Mesenchymal stem cell (in vitro differentiated cells and primary cell): ENCODE measurements at regions not wholly inside any gene's neighbourhood (a gene's known extent, or its start where the extent isn't known, plus 50 kb on each side); places are given as distances from the start of the nearest gene placed in this dataset.

ENCODE experiments used
- DNase-seq: peaks from one replicate; pipeline ENCODE4 v3.0.0-alpha.2; 2013
- H2AFZ ChIP-seq: one replicate; pipeline ENCODE4 v1.6.1; 2013; ENCODE audit warnings: low read depth, mild to moderate bottlenecking, control low read depth, inconsistent platforms, low read length, moderate library complexity
- H2AK5ac ChIP-seq: 2 replicates; pipeline ENCODE4 v1.6.1; 2013; ENCODE audit warnings: low read length, moderate library complexity, mild to moderate bottlenecking, inconsistent platforms; ENCODE audit not compliant: severe bottlenecking
- H2BK120ac ChIP-seq: one replicate; pipeline ENCODE4 v1.6.1; 2013; ENCODE audit warnings: low read depth, mild to moderate bottlenecking, inconsistent platforms, low read length, moderate library complexity
- H2BK12ac ChIP-seq, 2 experiments: one replicate each; pipeline ENCODE4 v1.6.1; 2013; ENCODE audit warnings: inconsistent platforms in 2 of 2, low read length in 2 of 2, mild to moderate bottlenecking in 2 of 2, moderate library complexity in 2 of 2, control low read depth in 1 of 2
- H2BK15ac ChIP-seq: one replicate; pipeline ENCODE4 v1.6.1; 2013; ENCODE audit warnings: mild to moderate bottlenecking, low read depth, inconsistent platforms; ENCODE audit not compliant: poor library complexity, severe bottlenecking
- H2BK5ac ChIP-seq: 2 replicates; pipeline ENCODE4 v1.6.1; 2013; ENCODE audit warnings: low read depth, mild to moderate bottlenecking, low read length, control low read depth, inconsistent platforms; ENCODE audit not compliant: poor library complexity, severe bottlenecking
- H3K14ac ChIP-seq, 2 experiments: one replicate each; pipeline ENCODE4 v1.6.1; 2013; ENCODE audit warnings: inconsistent platforms in 2 of 2, low read length in 2 of 2, control low read depth in 1 of 2, mild to moderate bottlenecking in 1 of 2, moderate library complexity in 1 of 2
- H3K18ac ChIP-seq, 2 experiments: one replicate each; pipeline ENCODE4 v1.6.1; 2013; ENCODE audit warnings: inconsistent platforms in 2 of 2, low read length in 2 of 2, control low read depth in 1 of 2, low read depth in 1 of 2, mild to moderate bottlenecking in 1 of 2
- H3K23ac ChIP-seq, 2 experiments: one replicate each; pipeline ENCODE4 v1.6.1; 2013; ENCODE audit warnings: inconsistent platforms in 2 of 2, low read length in 2 of 2, mild to moderate bottlenecking in 2 of 2, moderate library complexity in 2 of 2, control low read depth in 1 of 2
- H3K27ac ChIP-seq: 2 replicates; pipeline ENCODE4 v1.5.1; 2013; ENCODE audit warnings: mild to moderate bottlenecking, moderate library complexity, low read length, control low read depth, inconsistent platforms; ENCODE audit not compliant: poor library complexity, severe bottlenecking
- H3K27me3 ChIP-seq, 2 experiments: 2 replicates each; pipeline versions ENCODE4 v1.6.1 to v1.7.0; 2013; ENCODE audit warnings: low read length in 2 of 2, mild to moderate bottlenecking in 2 of 2, moderate library complexity in 2 of 2, control low read depth in 1 of 2, inconsistent platforms in 1 of 2; ENCODE audit not compliant: control insufficient read depth in 1 of 2, insufficient read depth in 1 of 2
- H3K36me3 ChIP-seq, 2 experiments: 2 replicates each; pipeline versions ENCODE4 v1.6.1 to v1.7.0; 2013; ENCODE audit warnings: low read length in 2 of 2, control low read depth in 1 of 2, inconsistent platforms in 1 of 2, low read depth in 1 of 2, mild to moderate bottlenecking in 1 of 2; ENCODE audit not compliant: insufficient read depth in 2 of 2, control insufficient read depth in 1 of 2
- H3K4ac ChIP-seq, 2 experiments: one replicate each; pipeline ENCODE4 v1.6.1; 2013; ENCODE audit warnings: inconsistent platforms in 2 of 2, low read length in 2 of 2, mild to moderate bottlenecking in 2 of 2, moderate library complexity in 2 of 2, control low read depth in 1 of 2, low read depth in 1 of 2
- H3K4me1 ChIP-seq: 2 replicates; pipeline ENCODE4 v1.6.1; 2013; ENCODE audit warnings: low read depth, low read length, control low read depth; ENCODE audit not compliant: control insufficient read depth, insufficient read depth
- H3K4me2 ChIP-seq: 2 replicates; pipeline ENCODE4 v1.6.1; 2013; ENCODE audit warnings: low read length, mild to moderate bottlenecking, inconsistent platforms; ENCODE audit not compliant: poor library complexity, severe bottlenecking
- H3K4me3 ChIP-seq, 2 experiments: 2 replicates each; pipeline versions ENCODE4 v1.5.1 to v1.7.0; 2013; ENCODE audit warnings: low read length in 2 of 2, mild to moderate bottlenecking in 2 of 2, control low read depth in 1 of 2, low read depth in 1 of 2; ENCODE audit not compliant: insufficient read depth in 1 of 2
- H3K79me1 ChIP-seq: replicated peaks from 2 replicates; pipeline ENCODE4 v1.6.1; 2013; ENCODE audit warnings: mild to moderate bottlenecking, control low read depth, low read length, inconsistent platforms; ENCODE audit not compliant: poor library complexity, severe bottlenecking
- H3K9ac ChIP-seq: 2 replicates; pipeline ENCODE4 v1.7.0; 2013; ENCODE audit warnings: mild to moderate bottlenecking, low read length, moderate library complexity
- H3K9me3 ChIP-seq: 2 replicates; pipeline ENCODE4 v1.7.0; 2013; ENCODE audit warnings: mild to moderate bottlenecking, low read length; ENCODE audit not compliant: control insufficient read depth
- H4K8ac ChIP-seq: one replicate; pipeline ENCODE4 v1.6.1; 2013; ENCODE audit warnings: inconsistent platforms, mild to moderate bottlenecking, low read length, moderate library complexity
- H4K91ac ChIP-seq: one replicate; pipeline ENCODE4 v1.6.1; 2013; ENCODE audit warnings: mild to moderate bottlenecking, low read length, inconsistent platforms
- WGBS: methylation state at CpG from one replicate; pipeline ENCODE4 v1.1.7; 2013; ENCODE audit warnings: mixed read lengths; 5-methylcytosine and 5-hydroxymethylcytosine counted together

GRCh38 chr15:25971053-25971452, 107.9 kb upstream of the ATP10A start:
- Histone ChIP-seq H3K4ac (no peak overlapping the region), H3K14ac (no peak overlapping the region), H2BK5ac (no peak overlapping the region), H3K9ac (no peak overlapping the region), H2AFZ (no peak overlapping the region), H2BK12ac (no peak overlapping the region), H3K27ac (no peak overlapping the region), H4K8ac (no peak overlapping the region), H3K4me3 (no peak overlapping the region), H2BK15ac (no peak overlapping the region), H4K91ac (no peak overlapping the region), H3K36me3 (no peaks in the 10 kb centered on the region), H3K18ac (no peak overlapping the region), H3K23ac (no peak overlapping the region), H2BK120ac (no peak overlapping the region), H3K4me2 (no peak overlapping the region), H3K9me3 (no peaks in the 10 kb centered on the region), H3K27me3 (peaks cover 0 to 4% of the 10 kb centered on the region in 2 experiments), H2AK5ac (no peak overlapping the region), H3K79me1 (no peaks in the 10 kb centered on the region), H3K4me1 (no peaks in the 10 kb centered on the region)
- DNase-seq: no peak
- 68% methylated on average over 5 of the region's 6 CpGs for WGBS

DNA sequence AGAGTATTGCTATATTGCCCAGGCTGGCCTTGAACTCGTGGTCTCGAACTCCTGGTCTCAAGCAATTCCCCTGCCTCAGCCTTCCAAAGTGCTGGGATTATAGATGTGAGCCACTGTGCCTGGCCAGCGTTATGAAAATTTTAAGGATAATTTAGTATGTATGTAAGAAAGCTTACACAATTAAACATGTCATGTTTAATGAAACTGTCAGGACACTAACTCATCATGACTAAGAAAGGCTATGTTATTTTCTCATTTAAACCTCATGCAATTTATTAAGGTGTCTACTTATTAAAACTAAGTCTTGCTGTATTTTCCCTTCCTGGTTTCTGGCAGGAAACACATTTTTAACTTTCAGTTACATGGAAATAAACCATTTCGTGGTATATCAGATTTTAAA, 106.8 kb upstream of the ATP10A start:
- H3K9ac ChIP-seq: no peak overlapping the region
- H3K4me2 ChIP-seq: no peak overlapping the region
- WGBS: 43% methylated on average over 3 of the region's 4 CpGs
- H3K4me3 ChIP-seq: no peak overlapping the region
- H2AFZ ChIP-seq: no peak overlapping the region
- H2BK15ac ChIP-seq: no peak overlapping the region
- no peak overlapping the region for H2AK5ac ChIP-seq
- no peak for DNase-seq
- H2BK120ac ChIP-seq: no peak overlapping the region
- H3K18ac ChIP-seq: no peak overlapping the region
- H4K8ac ChIP-seq: no peak overlapping the region
- no peaks in the 10 kb centered on the region for H3K79me1 ChIP-seq
- no peak overlapping the region for H3K23ac ChIP-seq
- no peak overlapping the region for H3K14ac ChIP-seq
- H2BK5ac ChIP-seq: no peak overlapping the region
- no peaks in the 10 kb centered on the region for H3K36me3 ChIP-seq
- no peak overlapping the region for H3K27ac ChIP-seq
- H2BK12ac ChIP-seq: no peak overlapping the region
- H3K9me3 ChIP-seq: no peaks in the 10 kb centered on the region
- H3K27me3 ChIP-seq: peaks cover 0 to 4% of the 10 kb centered on the region in 2 experiments
- H3K4me1 ChIP-seq: no peaks in the 10 kb centered on the region
- H4K91ac ChIP-seq: no peak overlapping the region
- H3K4ac ChIP-seq: no peak overlapping the region

GRCh38 chr15:25967116-25967515, 104.0 kb upstream of the ATP10A start:
- Histone ChIP-seq H2BK120ac (no peak overlapping the region), H2AK5ac (no peak overlapping the region), H3K23ac (no peak overlapping the region), H3K14ac (no peak overlapping the region), H3K4ac (no peak overlapping the region), H3K9me3 (no peaks in the 10 kb centered on the region), H3K4me3 (no peak overlapping the region), H4K91ac (no peak overlapping the region), H3K18ac (no peak overlapping the region), H3K27me3 (peaks cover 0 to 4% of the 10 kb centered on the region in 2 experiments), H2AFZ (no peak overlapping the region), H2BK15ac (no peak overlapping the region), H3K36me3 (no peaks in the 10 kb centered on the region), H3K4me2 (no peak overlapping the region), H3K27ac (no peak overlapping the region), H3K4me1 (no peaks in the 10 kb centered on the region), H4K8ac (no peak overlapping the region), H2BK12ac (no peak overlapping the region), H2BK5ac (no peak overlapping the region), H3K79me1 (no peaks in the 10 kb centered on the region), H3K9ac (no peak overlapping the region)
- 57% methylated on average over 1 of the region's 3 CpGs for whole genome bisulfite sequencing
- no peak for DNase-seq

DNA sequence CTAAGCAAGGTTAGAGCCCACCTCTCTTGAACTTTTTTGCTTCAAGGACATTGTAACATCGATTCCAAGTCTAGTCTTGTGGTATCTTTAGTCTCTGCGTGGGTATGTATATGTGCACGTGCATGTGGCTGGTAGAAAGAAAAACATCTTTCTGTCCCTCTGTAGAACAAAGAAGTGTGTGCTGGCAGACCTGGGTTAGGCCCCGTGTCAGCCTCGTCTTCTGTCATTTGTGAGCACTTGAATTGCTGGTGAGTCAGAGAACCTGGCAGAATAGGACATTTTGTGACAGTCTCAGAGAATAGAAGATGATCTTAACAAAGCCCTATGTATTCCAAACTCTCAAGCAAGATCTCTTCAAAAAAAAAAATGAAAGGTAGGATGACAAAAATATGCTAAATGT, 102.2 kb upstream of the ATP10A start:
- Histone ChIP-seq H2AFZ (no peak overlapping the region), H3K14ac (no peak overlapping the region), H3K4me3 (no peak overlapping the region), H3K4me2 (no peak overlapping the region), H4K91ac (no peak overlapping the region), H2BK12ac (no peak overlapping the region), H4K8ac (no peak overlapping the region), H3K27me3 (peaks cover 0 to 4% of the 10 kb centered on the region in 2 experiments), H3K4ac (no peak overlapping the region), H2BK15ac (no peak overlapping the region), H3K4me1 (no peaks in the 10 kb centered on the region), H2AK5ac (no peak overlapping the region), H3K79me1 (no peaks in the 10 kb centered on the region), H2BK120ac (no peak overlapping the region), H3K36me3 (no peaks in the 10 kb centered on the region), H3K9me3 (no peaks in the 10 kb centered on the region), H3K23ac (no peak overlapping the region), H3K9ac (no peak overlapping the region), H3K27ac (no peak overlapping the region), H2BK5ac (no peak overlapping the region), H3K18ac (no peak overlapping the region)
- no peak for DNase-seq
- WGBS: 64% methylated on average over 4 of the region's 5 CpGs
